Pancreas (tissue), 10 donors: ENCODE measurements at regions not wholly inside any gene's neighbourhood (a gene's known extent, or its start where the extent isn't known, plus 50 kb on each side); places are given as distances from the start of the nearest gene placed in this dataset.
A peak's percentile ranks its signal among the peaks of the same experiment; 100 is the strongest.

Experiments used
- ATAC-seq, 4 donors: fragments of 200-7000 bp; cut with Tn5 transposase; one replicate each; pipeline versions ENCODE4 v1.8.0 to v1.9.1; 2020; ENCODE audit warnings: mild to moderate bottlenecking in 4 of 4, moderate library complexity in 4 of 4
- DNase-seq, 6 donors: peaks; one replicate each; pipeline ENCODE4 v3.0.0-alpha.2; 2020
- FAIRE-seq: peaks from 2 replicates; lab custom pipeline; 2012; peaks lifted over from hg19 to GRCh38; lab: Jason Lieb, UNC
- H3K27ac ChIP-seq, 4 donors: fragments of 200-600 bp; sonication (generic); 1 replicate in 3 of 4; 2 replicates in 1 of 4; pipeline versions ENCODE4 v1.5.0 to v1.8.0; 2020
- H3K27me3 ChIP-seq, 4 donors: fragments of 200-600 bp; one replicate each; pipeline ENCODE4 v1.8.0; 2021
- H3K36me3 ChIP-seq, 3 donors: fragments of 200-600 bp; sonication (generic) in 1 of 3; one replicate each; pipeline versions ENCODE4 v1.5.0 to v1.8.0; 2020 to 2021
- H3K4me1 ChIP-seq, 3 donors: fragments of 200-600 bp; one replicate each; pipeline ENCODE4 v1.8.0; 2021
- H3K4me3 ChIP-seq, 4 donors: fragments of 200-600 bp; sonication (generic) in 2 of 4; one replicate each; pipeline versions ENCODE4 v1.5.0 to v1.8.0; 2020 to 2021
- H3K9me3 ChIP-seq, 4 donors: fragments of 200-600 bp; one replicate each; pipeline ENCODE4 v1.8.0; 2021
- CTCF ChIP-seq, 4 donors: fragments of 200-600 bp; sonication (generic) in 3 of 4; IDR thresholded peaks; one replicate each; pipeline versions ENCODE4 v1.5.0 to v1.8.0; 2021; ENCODE audit warnings: antibody characterized with exemption in 4 of 4
- WGBS, 2 donors: extraction: QIAGEN DNeasy Blood & Tissue Kit; methylation state at CpG; one replicate each; pipeline ENCODE4 v1.1.7; 2013; 5-methylcytosine and 5-hydroxymethylcytosine counted together
- intact Hi-C, 3 donors: fragments of 100-400 bp; cut with DNase I; formaldehyde crosslinking; loops; one replicate each; pipeline versions ENCODE4 v1.11.1 to v1.14.2; 2022
- donor health status: healthy with polysubstance abuse.
- donor health status: DM: no; HTN: no; CAD: no; lungs with moderate emphysema.
- donor health status: DM: no; HTN: no; CAD: no.
- donor health status: control.
- donor health status: control.
- donor health status: Bipolar disorder and iron deficiency.
- donor health status: DM: yes; HTN: yes; CAD: no.
- donor health status: DM: no; HTN: no; CAD: no.
- donor health status: DM: no; HTN: no; CAD: no.
- donor health status: DM: yes; HTN: yes; CAD: no.

GRCh38 chr1:4057603-4058002 is 157.5 kb upstream of the C1orf174 start:
- DNase-seq, result no peak
- 64 to 71% methylated on average over 11 of the region's 11 CpGs for WGBS, 2 donors
- no peak for TF ChIP-seq CTCF (IDR thresholded peaks at IDR 0.05)
- Histone ChIP-seq H3K36me3 (no peaks in the 10 kb centered on the region), H3K4me3 (no peak overlapping the region), H3K27ac (no peak overlapping the region), H3K9me3 (no peaks in the 10 kb centered on the region), H3K4me1 (no peaks in the 10 kb centered on the region), H3K27me3 (no peaks in the 10 kb centered on the region)
- intact Hi-C loops, result no loop called here
- no peak for FAIRE-seq
- no peak for ATAC-seq

- FAIRE-seq, result no peak
- intact Hi-C loops, result no loop called here
- TF ChIP-seq CTCF (IDR thresholded peaks at IDR 0.05), result no peak
- Histone ChIP-seq H3K27ac (no peak overlapping the region), H3K9me3 (no peaks in the 10 kb centered on the region), H3K27me3 (no peaks in the 10 kb centered on the region), H3K4me1 (no peaks in the 10 kb centered on the region), H3K4me3 (no peak overlapping the region), H3K36me3 (no peaks in the 10 kb centered on the region)
- no peak for DNase-seq
- no peak for ATAC-seq
- WGBS, 2 donors, result 72 to 83% methylated on average over 14 of the region's 14 CpGs
Observed at GRCh38 chr1:4058122-4058521, 158.1 kb upstream of the C1orf174 start.

- WGBS, 2 donors, result 65 to 77% methylated on average over 8 of the region's 8 CpGs
- no peak for TF ChIP-seq CTCF (IDR thresholded peaks at IDR 0.05)
- no peak for ATAC-seq
Observed at GRCh38 chr1:4058706-4059105, 158.6 kb upstream of the C1orf174 start.

GRCh38 chr1:4059270-4059669 is 159.2 kb upstream of the C1orf174 start:
- Histone ChIP-seq H3K27ac (no peak overlapping the region), H3K4me3 (no peak overlapping the region), H3K27me3 (no peaks in the 10 kb centered on the region), H3K4me1 (no peaks in the 10 kb centered on the region), H3K36me3 (no peaks in the 10 kb centered on the region), H3K9me3 (no peaks in the 10 kb centered on the region)
- intact Hi-C loops, result no loop called here
- DNase-seq (peak in 1 of 6 donors; percentile 22), FAIRE-seq (no peak), ATAC-seq (no peak)
- 68 to 78% methylated on average over 16 of the region's 16 CpGs for WGBS, 2 donors
- TF ChIP-seq CTCF (IDR thresholded peaks at IDR 0.05), result no peak

More at GRCh38 chr1:4058706-4059105, 158.6 kb upstream of the C1orf174 start:
- H3K4me3 ChIP-seq, result no peak overlapping the region
- DNase-seq (peak in 1 of 6 donors; percentile 19), FAIRE-seq (no peak)
- intact Hi-C loops, result no loop called here
- H3K4me1 ChIP-seq, result no peaks in the 10 kb centered on the region
- no peak overlapping the region for H3K27ac ChIP-seq
- no peaks in the 10 kb centered on the region for H3K9me3 ChIP-seq
- H3K27me3 ChIP-seq, result no peaks in the 10 kb centered on the region
- no peaks in the 10 kb centered on the region for H3K36me3 ChIP-seq

- ATAC-seq (no peak), DNase-seq (no peak), FAIRE-seq (no peak)
- Histone ChIP-seq H3K27ac (no peak overlapping the region), H3K4me3 (no peak overlapping the region), H3K9me3 (no peaks in the 10 kb centered on the region), H3K27me3 (no peaks in the 10 kb centered on the region), H3K4me1 (no peaks in the 10 kb centered on the region), H3K36me3 (no peaks in the 10 kb centered on the region)
- no peak for TF ChIP-seq CTCF (IDR thresholded peaks at IDR 0.05)
- intact Hi-C loops, result no loop called here
- WGBS, 2 donors, result 58 to 59% methylated on average over 12 of the region's 12 CpGs
Observed at GRCh38 chr1:4060850-4061249, 160.8 kb upstream of the C1orf174 start.
